ENCODE measurements at regions not wholly inside any gene's neighbourhood (a gene's known extent, or its start where the extent isn't known, plus 50 kb on each side); places are given as distances from the start of the nearest gene placed in this dataset.

DNA sequence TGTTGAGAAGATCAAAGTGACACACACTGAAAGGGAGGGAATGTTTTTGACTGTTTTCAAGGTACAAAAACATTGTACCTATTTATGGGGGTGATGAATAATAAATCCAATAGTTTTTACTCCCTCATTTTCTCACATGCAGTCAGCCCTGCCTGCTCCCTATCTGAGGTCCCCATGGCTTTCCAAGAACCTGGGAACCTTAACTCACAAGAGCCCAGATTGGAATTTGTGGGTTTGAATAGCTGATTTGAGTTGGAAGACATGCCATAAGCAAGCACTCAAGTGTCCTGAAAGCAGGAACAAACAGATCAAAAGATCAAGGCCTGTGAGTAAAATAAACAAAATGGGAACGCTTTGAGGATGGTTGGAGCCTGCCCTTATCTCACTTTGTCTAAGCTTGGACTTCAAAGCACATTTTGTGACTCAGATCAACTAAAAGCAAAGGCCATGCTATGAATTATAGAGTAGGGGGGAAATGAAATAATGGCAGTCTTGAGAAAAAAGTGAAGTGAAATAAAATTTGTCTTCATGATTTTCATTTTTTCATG, 136.6 kb downstream of the LYPLAL1 start:
- ATAC-seq (no peak), DNase-seq (ENCODE audit: low spot score) (no peak)
- Mint-ChIP-seq H3K4me3 (no peak overlapping the region), H3K4me1 (no peaks in the 10 kb centered on the region), H3K27ac (no peak overlapping the region), H3K36me3 (peaks cover 19% of the 10 kb centered on the region), H3K9me3 (peaks cover 27% of the 10 kb centered on the region), H3K27me3 (ENCODE audit: low read depth) (no peaks in the 10 kb centered on the region)
- ChIA-PET POLR2A (no interaction called here), CTCF (no interaction called here)
- TF ChIP-seq ZMAT4 (CRISPR knock-in tag; IDR thresholded peaks at IDR 0.05) = no peak
- no peak for TF ChIP-seq ZNF396 (CRISPR knock-in tag; IDR thresholded peaks at IDR 0.05; ENCODE audit: borderline replicate concordance)
- TF ChIP-seq FOXP1 (CRISPR knock-in tag; IDR thresholded peaks at IDR 0.05; ENCODE audit: borderline replicate concordance) = no peak
- TF ChIP-seq RORB (CRISPR knock-in tag; IDR thresholded peaks at IDR 0.05) = no peak
- no peak for TF ChIP-seq CDX4 (CRISPR knock-in tag; IDR thresholded peaks at IDR 0.05; ENCODE audit: borderline replicate concordance)
- TF ChIP-seq MYBL2 (CRISPR knock-in tag; IDR thresholded peaks at IDR 0.05) = no peak
- TF ChIP-seq, protein P1, sequence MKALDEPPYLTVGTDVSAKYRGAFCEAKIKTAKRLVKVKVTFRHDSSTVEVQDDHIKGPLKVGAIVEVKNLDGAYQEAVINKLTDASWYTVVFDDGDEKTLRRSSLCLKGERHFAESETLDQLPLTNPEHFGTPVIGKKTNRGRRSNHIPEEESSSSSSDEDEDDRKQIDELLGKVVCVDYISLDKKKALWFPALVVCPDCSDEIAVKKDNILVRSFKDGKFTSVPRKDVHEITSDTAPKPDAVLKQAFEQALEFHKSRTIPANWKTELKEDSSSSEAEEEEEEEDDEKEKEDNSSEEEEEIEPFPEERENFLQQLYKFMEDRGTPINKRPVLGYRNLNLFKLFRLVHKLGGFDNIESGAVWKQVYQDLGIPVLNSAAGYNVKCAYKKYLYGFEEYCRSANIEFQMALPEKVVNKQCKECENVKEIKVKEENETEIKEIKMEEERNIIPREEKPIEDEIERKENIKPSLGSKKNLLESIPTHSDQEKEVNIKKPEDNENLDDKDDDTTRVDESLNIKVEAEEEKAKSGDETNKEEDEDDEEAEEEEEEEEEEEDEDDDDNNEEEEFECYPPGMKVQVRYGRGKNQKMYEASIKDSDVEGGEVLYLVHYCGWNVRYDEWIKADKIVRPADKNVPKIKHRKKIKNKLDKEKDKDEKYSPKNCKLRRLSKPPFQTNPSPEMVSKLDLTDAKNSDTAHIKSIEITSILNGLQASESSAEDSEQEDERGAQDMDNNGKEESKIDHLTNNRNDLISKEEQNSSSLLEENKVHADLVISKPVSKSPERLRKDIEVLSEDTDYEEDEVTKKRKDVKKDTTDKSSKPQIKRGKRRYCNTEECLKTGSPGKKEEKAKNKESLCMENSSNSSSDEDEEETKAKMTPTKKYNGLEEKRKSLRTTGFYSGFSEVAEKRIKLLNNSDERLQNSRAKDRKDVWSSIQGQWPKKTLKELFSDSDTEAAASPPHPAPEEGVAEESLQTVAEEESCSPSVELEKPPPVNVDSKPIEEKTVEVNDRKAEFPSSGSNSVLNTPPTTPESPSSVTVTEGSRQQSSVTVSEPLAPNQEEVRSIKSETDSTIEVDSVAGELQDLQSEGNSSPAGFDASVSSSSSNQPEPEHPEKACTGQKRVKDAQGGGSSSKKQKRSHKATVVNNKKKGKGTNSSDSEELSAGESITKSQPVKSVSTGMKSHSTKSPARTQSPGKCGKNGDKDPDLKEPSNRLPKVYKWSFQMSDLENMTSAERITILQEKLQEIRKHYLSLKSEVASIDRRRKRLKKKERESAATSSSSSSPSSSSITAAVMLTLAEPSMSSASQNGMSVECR (CRISPR knock-in tag; IDR thresholded peaks at IDR 0.05; ENCODE audit: borderline replicate concordance) = no peak
- no peak for TF ChIP-seq ZNF121 (CRISPR knock-in tag; IDR thresholded peaks at IDR 0.05)
- TF ChIP-seq, protein P2, sequence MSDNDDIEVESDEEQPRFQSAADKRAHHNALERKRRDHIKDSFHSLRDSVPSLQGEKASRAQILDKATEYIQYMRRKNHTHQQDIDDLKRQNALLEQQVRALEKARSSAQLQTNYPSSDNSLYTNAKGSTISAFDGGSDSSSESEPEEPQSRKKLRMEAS (CRISPR knock-in tag; IDR thresholded peaks at IDR 0.05) = no peak
- TF ChIP-seq, protein P3, sequence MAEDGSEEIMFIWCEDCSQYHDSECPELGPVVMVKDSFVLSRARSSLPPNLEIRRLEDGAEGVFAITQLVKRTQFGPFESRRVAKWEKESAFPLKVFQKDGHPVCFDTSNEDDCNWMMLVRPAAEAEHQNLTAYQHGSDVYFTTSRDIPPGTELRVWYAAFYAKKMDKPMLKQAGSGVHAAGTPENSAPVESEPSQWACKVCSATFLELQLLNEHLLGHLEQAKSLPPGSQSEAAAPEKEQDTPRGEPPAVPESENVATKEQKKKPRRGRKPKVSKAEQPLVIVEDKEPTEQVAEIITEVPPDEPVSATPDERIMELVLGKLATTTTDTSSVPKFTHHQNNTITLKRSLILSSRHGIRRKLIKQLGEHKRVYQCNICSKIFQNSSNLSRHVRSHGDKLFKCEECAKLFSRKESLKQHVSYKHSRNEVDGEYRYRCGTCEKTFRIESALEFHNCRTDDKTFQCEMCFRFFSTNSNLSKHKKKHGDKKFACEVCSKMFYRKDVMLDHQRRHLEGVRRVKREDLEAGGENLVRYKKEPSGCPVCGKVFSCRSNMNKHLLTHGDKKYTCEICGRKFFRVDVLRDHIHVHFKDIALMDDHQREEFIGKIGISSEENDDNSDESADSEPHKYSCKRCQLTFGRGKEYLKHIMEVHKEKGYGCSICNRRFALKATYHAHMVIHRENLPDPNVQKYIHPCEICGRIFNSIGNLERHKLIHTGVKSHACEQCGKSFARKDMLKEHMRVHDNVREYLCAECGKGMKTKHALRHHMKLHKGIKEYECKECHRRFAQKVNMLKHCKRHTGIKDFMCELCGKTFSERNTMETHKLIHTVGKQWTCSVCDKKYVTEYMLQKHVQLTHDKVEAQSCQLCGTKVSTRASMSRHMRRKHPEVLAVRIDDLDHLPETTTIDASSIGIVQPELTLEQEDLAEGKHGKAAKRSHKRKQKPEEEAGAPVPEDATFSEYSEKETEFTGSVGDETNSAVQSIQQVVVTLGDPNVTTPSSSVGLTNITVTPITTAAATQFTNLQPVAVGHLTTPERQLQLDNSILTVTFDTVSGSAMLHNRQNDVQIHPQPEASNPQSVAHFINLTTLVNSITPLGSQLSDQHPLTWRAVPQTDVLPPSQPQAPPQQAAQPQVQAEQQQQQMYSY (CRISPR knock-in tag; IDR thresholded peaks at IDR 0.05) = no peak
- TF ChIP-seq, protein P4, sequence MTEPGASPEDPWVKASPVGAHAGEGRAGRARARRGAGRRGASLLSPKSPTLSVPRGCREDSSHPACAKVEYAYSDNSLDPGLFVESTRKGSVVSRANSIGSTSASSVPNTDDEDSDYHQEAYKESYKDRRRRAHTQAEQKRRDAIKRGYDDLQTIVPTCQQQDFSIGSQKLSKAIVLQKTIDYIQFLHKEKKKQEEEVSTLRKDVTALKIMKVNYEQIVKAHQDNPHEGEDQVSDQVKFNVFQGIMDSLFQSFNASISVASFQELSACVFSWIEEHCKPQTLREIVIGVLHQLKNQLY (CRISPR knock-in tag; IDR thresholded peaks at IDR 0.05) = no peak
- no peak for TF ChIP-seq GTF2I (CRISPR knock-in tag; conservative IDR thresholded peaks at IDR 0.05)
- TF ChIP-seq ZNF671 (CRISPR knock-in tag; IDR thresholded peaks at IDR 0.05) = no peak
- no peak for TF ChIP-seq ZNF263 (CRISPR knock-in tag; IDR thresholded peaks at IDR 0.05; ENCODE audit: low read depth)
- no peak for TF ChIP-seq ATF3 (CRISPR knock-in tag; conservative IDR thresholded peaks at IDR 0.05)
- TF ChIP-seq ZNF416 (CRISPR knock-in tag; IDR thresholded peaks at IDR 0.05) = no peak
- TF ChIP-seq, protein P5, sequence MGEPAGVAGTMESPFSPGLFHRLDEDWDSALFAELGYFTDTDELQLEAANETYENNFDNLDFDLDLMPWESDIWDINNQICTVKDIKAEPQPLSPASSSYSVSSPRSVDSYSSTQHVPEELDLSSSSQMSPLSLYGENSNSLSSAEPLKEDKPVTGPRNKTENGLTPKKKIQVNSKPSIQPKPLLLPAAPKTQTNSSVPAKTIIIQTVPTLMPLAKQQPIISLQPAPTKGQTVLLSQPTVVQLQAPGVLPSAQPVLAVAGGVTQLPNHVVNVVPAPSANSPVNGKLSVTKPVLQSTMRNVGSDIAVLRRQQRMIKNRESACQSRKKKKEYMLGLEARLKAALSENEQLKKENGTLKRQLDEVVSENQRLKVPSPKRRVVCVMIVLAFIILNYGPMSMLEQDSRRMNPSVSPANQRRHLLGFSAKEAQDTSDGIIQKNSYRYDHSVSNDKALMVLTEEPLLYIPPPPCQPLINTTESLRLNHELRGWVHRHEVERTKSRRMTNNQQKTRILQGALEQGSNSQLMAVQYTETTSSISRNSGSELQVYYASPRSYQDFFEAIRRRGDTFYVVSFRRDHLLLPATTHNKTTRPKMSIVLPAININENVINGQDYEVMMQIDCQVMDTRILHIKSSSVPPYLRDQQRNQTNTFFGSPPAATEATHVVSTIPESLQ (CRISPR knock-in tag; IDR thresholded peaks at IDR 0.05) = no peak
